HEK293 (cell line): ENCODE measurements at regions not wholly inside any gene's neighbourhood (a gene's known extent, or its start where the extent isn't known, plus 50 kb on each side); places are given as distances from the start of the nearest gene placed in this dataset.

ENCODE experiments used
- CTCF ChIA-PET: fragments of 350-600 bp; formaldehyde crosslinking; extraction: SDS; loops from one replicate; lab custom pipeline; 2021; ENCODE audit warnings: antibody characterized with exemption; lab: Yijun Ruan, JAX
- POLR2A ChIA-PET: fragments of 300-600 bp; formaldehyde crosslinking; extraction: SDS; loops from one replicate; lab custom pipeline; 2020; ENCODE audit warnings: antibody characterized with exemption, inconsistent platforms; lab: Yijun Ruan, JAX
- H3K27ac ChIP-seq: fragments of 200-500 bp; sonication (Bioruptor generic); 2 replicates; pipeline ENCODE4 v1.5.1; 2014; ENCODE audit warnings: low read depth, low read length, control low read depth, inconsistent platforms; ENCODE audit errors: extremely low read depth
- H3K36me3 ChIP-seq, 2 experiments: fragments of 200-500 bp in 1 of 2; sonication (Bioruptor generic) in 1 of 2; 1 replicate in 1 of 2; 2 replicates in 1 of 2; pipeline ENCODE4 v1.5.1; 2014 to 2017; ENCODE audit warnings: inconsistent platforms in 2 of 2, low read length in 2 of 2; ENCODE audit not compliant: control insufficient read depth in 2 of 2, insufficient read depth in 1 of 2
- H3K4me1 ChIP-seq: fragments of 200-500 bp; sonication (Bioruptor generic); 2 replicates; pipeline ENCODE4 v1.5.1; 2014; ENCODE audit warnings: mild to moderate bottlenecking, low read length, inconsistent platforms; ENCODE audit not compliant: control insufficient read depth, insufficient read depth
- H3K4me3 ChIP-seq: 2 replicates; pipeline ENCODE4 v1.5.1; 2011; ENCODE audit warnings: low read depth, mild to moderate bottlenecking, control low read depth, low read length, moderate library complexity
- H3K9me3 ChIP-seq: fragments of 200-500 bp; sonication (Bioruptor generic); 2 replicates; pipeline ENCODE4 v1.5.1; 2014; ENCODE audit warnings: low read depth, low read length, inconsistent platforms; ENCODE audit not compliant: control insufficient read depth, insufficient read depth
- BCL11B ChIP-seq: fragments of 450-650 bp; formaldehyde crosslinking; IDR thresholded peaks from 2 replicates; pipeline ENCODE4 v1.5.1; 2016; ENCODE audit warnings: low read depth, missing biosample characterization, missing genetic modification characterization
- IKZF3 ChIP-seq: fragments of 450-650 bp; IDR thresholded peaks from 2 replicates; pipeline ENCODE4 v1.5.0; 2018; ENCODE audit warnings: missing biosample characterization, mild to moderate bottlenecking, missing genetic modification characterization, moderate library complexity
- KLF16 ChIP-seq: fragments of 450-650 bp; formaldehyde crosslinking; IDR thresholded peaks from 2 replicates; pipeline ENCODE4 v1.5.1; 2017; ENCODE audit warnings: missing biosample characterization, missing genetic modification characterization
- KLF8 ChIP-seq: fragments of 450-650 bp; formaldehyde crosslinking; IDR thresholded peaks from 2 replicates; pipeline ENCODE4 v1.5.1; 2016; ENCODE audit warnings: missing biosample characterization, missing genetic modification characterization
- KLF9 ChIP-seq: fragments of 450-650 bp; formaldehyde crosslinking; IDR thresholded peaks from 2 replicates; pipeline ENCODE4 v1.5.1; 2016; ENCODE audit warnings: missing biosample characterization, missing genetic modification characterization, low read depth
- SP3 ChIP-seq: fragments of 450-650 bp; formaldehyde crosslinking; IDR thresholded peaks from 2 replicates; pipeline ENCODE4 v1.5.1; 2016; ENCODE audit warnings: missing biosample characterization, missing genetic modification characterization
- ZBTB8A ChIP-seq: fragments of 450-650 bp; formaldehyde crosslinking; IDR thresholded peaks from 2 replicates; pipeline ENCODE4 v1.5.1; 2016; ENCODE audit warnings: missing biosample characterization, missing genetic modification characterization
- ZFP69B ChIP-seq: fragments of 450-650 bp; formaldehyde crosslinking; IDR thresholded peaks from 2 replicates; pipeline ENCODE4 v1.5.1; 2016; ENCODE audit warnings: missing biosample characterization, missing genetic modification characterization
- ZNF121 ChIP-seq: fragments of 450-650 bp; formaldehyde crosslinking; IDR thresholded peaks from 2 replicates; pipeline ENCODE4 v1.5.1; 2016; ENCODE audit warnings: missing biosample characterization, missing genetic modification characterization
- ZNF16 ChIP-seq: fragments of 450-650 bp; formaldehyde crosslinking; IDR thresholded peaks from 2 replicates; pipeline ENCODE4 v1.5.1; 2016; ENCODE audit warnings: low read depth, missing biosample characterization, missing genetic modification characterization
- ZNF174 ChIP-seq: fragments of 450-650 bp; formaldehyde crosslinking; IDR thresholded peaks from 2 replicates; pipeline ENCODE4 v1.5.0; 2017; ENCODE audit warnings: missing biosample characterization, mild to moderate bottlenecking, missing genetic modification characterization
- ZNF2 ChIP-seq: fragments of 450-650 bp; formaldehyde crosslinking; IDR thresholded peaks from 2 replicates; pipeline ENCODE4 v1.5.1; 2016; ENCODE audit warnings: missing biosample characterization, missing genetic modification characterization
- ZNF211 ChIP-seq: fragments of 450-650 bp; formaldehyde crosslinking; IDR thresholded peaks from 2 replicates; pipeline ENCODE4 v1.5.1; 2016; ENCODE audit warnings: low read depth, missing biosample characterization, missing genetic modification characterization
- ZNF23 ChIP-seq: fragments of 450-650 bp; formaldehyde crosslinking; IDR thresholded peaks from 2 replicates; pipeline ENCODE4 v1.5.1; 2016; ENCODE audit warnings: missing biosample characterization, missing genetic modification characterization, borderline replicate concordance
- ZNF248 ChIP-seq: fragments of 450-650 bp; formaldehyde crosslinking; IDR thresholded peaks from 2 replicates; pipeline ENCODE4 v1.5.1; 2017; ENCODE audit warnings: missing biosample characterization, missing genetic modification characterization
- ZNF426 ChIP-seq: fragments of 450-650 bp; formaldehyde crosslinking; IDR thresholded peaks from 2 replicates; pipeline ENCODE4 v1.5.1; 2017; ENCODE audit warnings: missing biosample characterization, missing genetic modification characterization, mild to moderate bottlenecking, inconsistent platforms, moderate library complexity
- ZNF473 ChIP-seq: fragments of 450-650 bp; formaldehyde crosslinking; IDR thresholded peaks from 2 replicates; pipeline ENCODE4 v1.5.1; 2017; ENCODE audit warnings: missing biosample characterization, missing genetic modification characterization
- ZNF571 ChIP-seq: fragments of 450-650 bp; formaldehyde crosslinking; IDR thresholded peaks from 2 replicates; pipeline ENCODE4 v1.5.0; 2017; ENCODE audit warnings: missing biosample characterization, missing genetic modification characterization
- ZNF658 ChIP-seq: fragments of 450-650 bp; formaldehyde crosslinking; IDR thresholded peaks from 2 replicates; pipeline ENCODE4; 2016; ENCODE audit warnings: missing biosample characterization, missing genetic modification characterization
- ZNF707 ChIP-seq: fragments of 450-650 bp; formaldehyde crosslinking; IDR thresholded peaks from 2 replicates; pipeline ENCODE4 v1.5.1; 2016; ENCODE audit warnings: missing biosample characterization, missing genetic modification characterization
- ZNF768 ChIP-seq: fragments of 450-650 bp; formaldehyde crosslinking; IDR thresholded peaks from 2 replicates; pipeline ENCODE4 v1.5.1; 2018; ENCODE audit warnings: missing biosample characterization, mild to moderate bottlenecking, missing genetic modification characterization
- TF ChIP-seq, protein P1 (sequence below): fragments of 450-650 bp; IDR thresholded peaks from 2 replicates; pipeline ENCODE4 v1.5.1; 2018; ENCODE audit warnings: missing biosample characterization, mild to moderate bottlenecking, missing genetic modification characterization
- TF ChIP-seq, protein P2 (sequence below): fragments of 450-650 bp; formaldehyde crosslinking; IDR thresholded peaks from 2 replicates; pipeline ENCODE4 v1.5.1; 2017; ENCODE audit warnings: missing biosample characterization, missing genetic modification characterization
- TF ChIP-seq, protein P3 (sequence below): sonication (generic); formaldehyde crosslinking; IDR thresholded peaks from 2 replicates; pipeline ENCODE4 v1.8.1; 2022; ENCODE audit warnings: mild to moderate bottlenecking, moderate library complexity, missing genetic modification reagents
- TF ChIP-seq, protein P4 (sequence below): fragments of 450-650 bp; formaldehyde crosslinking; IDR thresholded peaks from 2 replicates; pipeline ENCODE4 v1.5.1; 2017; ENCODE audit warnings: missing biosample characterization, missing genetic modification characterization
- TF ChIP-seq, protein P5 (sequence below): fragments of 450-650 bp; formaldehyde crosslinking; IDR thresholded peaks from 2 replicates; pipeline ENCODE4 v1.5.1; 2016; ENCODE audit warnings: missing biosample characterization, missing genetic modification characterization

DNA sequence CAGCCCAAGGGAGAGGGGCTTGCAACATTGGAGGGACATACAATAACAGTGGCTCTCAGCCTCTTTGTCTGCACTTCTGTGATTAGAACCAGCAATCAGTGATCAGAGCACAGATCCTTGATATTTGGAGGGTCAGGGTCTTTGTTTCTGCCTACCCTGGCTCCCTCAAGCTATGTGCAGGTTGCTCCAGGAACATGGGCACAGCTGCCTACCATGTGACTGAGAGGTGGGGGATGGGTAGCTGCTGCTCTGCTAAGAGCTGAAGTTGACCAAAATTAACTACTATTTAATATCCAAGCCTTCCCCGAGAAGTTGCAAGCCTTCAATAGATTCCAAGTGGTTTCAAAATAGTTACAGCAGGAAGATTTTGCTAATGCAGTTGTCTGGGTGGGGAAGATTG lies 202.6 kb downstream of the ZIC5 start:
- POLR2A ChIA-PET, result no interaction called here
- CTCF ChIA-PET, result interaction anchor here (1.2 kb wide), 1 partner anchor 474 kb away, joined by 3 read pairs; no protein-coding TSS in a partner anchor
- TF ChIP-seq ZNF248 (tag by site-specific recombination) (no peak), ZNF426 (tag by site-specific recombination) (no peak), ZNF121 (tag by site-specific recombination) (no peak), ZFP69B (tag by site-specific recombination) (no peak), ZNF174 (tag by site-specific recombination) (no peak), ZNF571 (tag by site-specific recombination) (no peak), ZNF2 (tag by site-specific recombination) (no peak), SP3 (tag by site-specific recombination) (no peak)
- TF ChIP-seq, protein P1, sequence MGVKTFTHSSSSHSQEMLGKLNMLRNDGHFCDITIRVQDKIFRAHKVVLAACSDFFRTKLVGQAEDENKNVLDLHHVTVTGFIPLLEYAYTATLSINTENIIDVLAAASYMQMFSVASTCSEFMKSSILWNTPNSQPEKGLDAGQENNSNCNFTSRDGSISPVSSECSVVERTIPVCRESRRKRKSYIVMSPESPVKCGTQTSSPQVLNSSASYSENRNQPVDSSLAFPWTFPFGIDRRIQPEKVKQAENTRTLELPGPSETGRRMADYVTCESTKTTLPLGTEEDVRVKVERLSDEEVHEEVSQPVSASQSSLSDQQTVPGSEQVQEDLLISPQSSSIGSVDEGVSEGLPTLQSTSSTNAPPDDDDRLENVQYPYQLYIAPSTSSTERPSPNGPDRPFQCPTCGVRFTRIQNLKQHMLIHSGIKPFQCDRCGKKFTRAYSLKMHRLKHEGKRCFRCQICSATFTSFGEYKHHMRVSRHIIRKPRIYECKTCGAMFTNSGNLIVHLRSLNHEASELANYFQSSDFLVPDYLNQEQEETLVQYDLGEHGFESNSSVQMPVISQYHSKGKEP (tag by site-specific recombination), result no peak
- TF ChIP-seq, protein P2, sequence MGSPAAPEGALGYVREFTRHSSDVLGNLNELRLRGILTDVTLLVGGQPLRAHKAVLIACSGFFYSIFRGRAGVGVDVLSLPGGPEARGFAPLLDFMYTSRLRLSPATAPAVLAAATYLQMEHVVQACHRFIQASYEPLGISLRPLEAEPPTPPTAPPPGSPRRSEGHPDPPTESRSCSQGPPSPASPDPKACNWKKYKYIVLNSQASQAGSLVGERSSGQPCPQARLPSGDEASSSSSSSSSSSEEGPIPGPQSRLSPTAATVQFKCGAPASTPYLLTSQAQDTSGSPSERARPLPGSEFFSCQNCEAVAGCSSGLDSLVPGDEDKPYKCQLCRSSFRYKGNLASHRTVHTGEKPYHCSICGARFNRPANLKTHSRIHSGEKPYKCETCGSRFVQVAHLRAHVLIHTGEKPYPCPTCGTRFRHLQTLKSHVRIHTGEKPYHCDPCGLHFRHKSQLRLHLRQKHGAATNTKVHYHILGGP (tag by site-specific recombination), result no peak

DNA sequence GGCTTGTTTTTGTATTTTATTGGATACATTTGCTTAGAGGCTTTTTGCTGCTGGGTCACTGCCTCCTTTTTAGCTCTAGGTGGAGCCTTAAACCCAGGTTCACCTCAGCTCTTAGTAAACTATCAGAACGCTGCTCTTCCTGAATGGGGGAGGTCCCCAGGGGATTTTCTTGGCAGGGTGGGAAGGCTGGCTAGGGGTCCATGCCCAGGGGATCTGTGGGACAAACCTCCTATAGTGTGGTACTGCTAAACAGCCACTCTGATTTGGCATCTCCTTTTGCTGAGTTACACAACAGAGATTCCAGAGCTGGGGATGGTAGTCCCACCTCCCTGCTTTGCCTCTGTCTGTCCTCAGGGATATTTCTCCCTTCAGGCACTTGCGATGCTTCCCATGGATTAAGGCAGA lies 204.9 kb downstream of the ZIC5 start:
- TF ChIP-seq, protein P3, sequence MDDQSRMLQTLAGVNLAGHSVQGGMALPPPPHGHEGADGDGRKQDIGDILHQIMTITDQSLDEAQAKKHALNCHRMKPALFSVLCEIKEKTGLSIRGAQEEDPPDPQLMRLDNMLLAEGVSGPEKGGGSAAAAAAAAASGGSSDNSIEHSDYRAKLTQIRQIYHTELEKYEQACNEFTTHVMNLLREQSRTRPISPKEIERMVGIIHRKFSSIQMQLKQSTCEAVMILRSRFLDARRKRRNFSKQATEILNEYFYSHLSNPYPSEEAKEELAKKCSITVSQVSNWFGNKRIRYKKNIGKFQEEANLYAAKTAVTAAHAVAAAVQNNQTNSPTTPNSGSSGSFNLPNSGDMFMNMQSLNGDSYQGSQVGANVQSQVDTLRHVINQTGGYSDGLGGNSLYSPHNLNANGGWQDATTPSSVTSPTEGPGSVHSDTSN (CRISPR knock-in tag), result no peak
- TF ChIP-seq ZNF248 (tag by site-specific recombination) (no peak), ZNF473 (tag by site-specific recombination) (no peak), ZNF707 (tag by site-specific recombination) (no peak), IKZF3 (no peak), ZNF23 (tag by site-specific recombination) (no peak), ZNF768 (tag by site-specific recombination) (no peak), ZNF16 (no peak), KLF16 (no peak), KLF9 (tag by site-specific recombination) (no peak), KLF8 (tag by site-specific recombination) (no peak), ZNF211 (tag by site-specific recombination) (no peak), ZFP69B (tag by site-specific recombination) (no peak), ZBTB8A (no peak), BCL11B (tag by site-specific recombination) (no peak), ZNF658 (tag by site-specific recombination) (no peak)
- TF ChIP-seq, protein P4, sequence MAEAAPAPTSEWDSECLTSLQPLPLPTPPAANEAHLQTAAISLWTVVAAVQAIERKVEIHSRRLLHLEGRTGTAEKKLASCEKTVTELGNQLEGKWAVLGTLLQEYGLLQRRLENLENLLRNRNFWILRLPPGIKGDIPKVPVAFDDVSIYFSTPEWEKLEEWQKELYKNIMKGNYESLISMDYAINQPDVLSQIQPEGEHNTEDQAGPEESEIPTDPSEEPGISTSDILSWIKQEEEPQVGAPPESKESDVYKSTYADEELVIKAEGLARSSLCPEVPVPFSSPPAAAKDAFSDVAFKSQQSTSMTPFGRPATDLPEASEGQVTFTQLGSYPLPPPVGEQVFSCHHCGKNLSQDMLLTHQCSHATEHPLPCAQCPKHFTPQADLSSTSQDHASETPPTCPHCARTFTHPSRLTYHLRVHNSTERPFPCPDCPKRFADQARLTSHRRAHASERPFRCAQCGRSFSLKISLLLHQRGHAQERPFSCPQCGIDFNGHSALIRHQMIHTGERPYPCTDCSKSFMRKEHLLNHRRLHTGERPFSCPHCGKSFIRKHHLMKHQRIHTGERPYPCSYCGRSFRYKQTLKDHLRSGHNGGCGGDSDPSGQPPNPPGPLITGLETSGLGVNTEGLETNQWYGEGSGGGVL (tag by site-specific recombination), result no peak
- TF ChIP-seq, protein P5, sequence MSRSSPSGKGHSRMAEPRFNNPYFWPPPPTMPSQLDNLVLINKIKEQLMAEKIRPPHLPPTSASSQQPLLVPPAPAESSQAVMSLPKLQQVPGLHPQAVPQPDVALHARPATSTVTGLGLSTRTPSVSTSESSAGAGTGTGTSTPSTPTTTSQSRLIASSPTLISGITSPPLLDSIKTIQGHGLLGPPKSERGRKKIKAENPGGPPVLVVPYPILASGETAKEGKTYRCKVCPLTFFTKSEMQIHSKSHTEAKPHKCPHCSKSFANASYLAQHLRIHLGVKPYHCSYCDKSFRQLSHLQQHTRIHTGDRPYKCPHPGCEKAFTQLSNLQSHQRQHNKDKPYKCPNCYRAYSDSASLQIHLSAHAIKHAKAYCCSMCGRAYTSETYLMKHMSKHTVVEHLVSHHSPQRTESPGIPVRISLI (tag by site-specific recombination), result no peak
- TF ChIP-seq, all 188 proteins: peak for 0
- CTCF ChIA-PET, result interaction anchor here (0.6 to 1.1 kb wide), 3 partner anchors 21 to 110 kb away, joined by 3 to 4 read pairs (median 3); no protein-coding TSS in a partner anchor
- H3K9me3 ChIP-seq, result no peaks in the 10 kb centered on the region
- POLR2A ChIA-PET, result no interaction called here
- no peaks in the 10 kb centered on the region for H3K36me3 ChIP-seq
- H3K4me3 ChIP-seq, result no peak overlapping the region
- H3K4me1 ChIP-seq, result no peaks in the 10 kb centered on the region
- no peak overlapping the region for H3K27ac ChIP-seq

More for the DNA sequence above, 202.6 kb downstream of the ZIC5 start:
- no peaks in the 10 kb centered on the region for H3K9me3 ChIP-seq
- H3K36me3 ChIP-seq, result no peaks in the 10 kb centered on the region
- H3K4me1 ChIP-seq, result no peaks in the 10 kb centered on the region
- no peak overlapping the region for H3K4me3 ChIP-seq
- H3K27ac ChIP-seq, result no peak overlapping the region
